ENCODE measurements at regions not wholly inside any gene's neighbourhood (a gene's known extent, or its start where the extent isn't known, plus 50 kb on each side); places are given as distances from the start of the nearest gene placed in this dataset.

- ChIA-PET CTCF (interaction anchor here (0.9 to 3.5 kb wide), 4 partner anchors 9 to 21 kb away, joined by 3 to 11 read pairs (median 4); no protein-coding TSS in a partner anchor), POLR2A (interaction anchor here (0.6 kb wide), 1 partner anchor 140 kb away, joined by 3 read pairs; no protein-coding TSS in a partner anchor)
- Histone ChIP-seq H3K36me3 (ENCODE audit: control insufficient read depth in 4 of 4, insufficient read depth in 4 of 4, low read length in 3 of 4) (no peaks in the 10 kb centered on the region), H3K4me3 (ENCODE audit: control insufficient read depth in 1 of 7, extremely low read depth in 1 of 7, insufficient read depth in 4 of 7, low read depth in 2 of 7, low read length in 6 of 7) (no peak overlapping the region), H3K4me1 (ENCODE audit: control extremely low read depth in 1 of 4, control insufficient read depth in 4 of 4, insufficient read depth in 4 of 4, low read length in 3 of 4) (peaks cover 40 to 61% (median 59%) of the 10 kb centered on the region in 4 experiments), H3K9me3 (ENCODE audit: control extremely low read depth in 1 of 5, control insufficient read depth in 4 of 5, insufficient read depth in 2 of 5, low read depth in 1 of 5, low read length in 4 of 5) (no peaks in the 10 kb centered on the region), H3K27me3 (replicated peaks in 2 of 5; ENCODE audit: control insufficient read depth in 4 of 5, insufficient read depth in 5 of 5, low read length in 4 of 5) (no peaks in the 10 kb centered on the region), H3K27ac (ENCODE audit: insufficient read depth in 1 of 2, low read depth in 1 of 2, low read length in 2 of 2, poor library complexity in 1 of 2, severe bottlenecking in 2 of 2) (peak overlapping the region; percentile 4 to 37)
- 62% methylated on average over 8 of the region's 8 CpGs for WGBS (ENCODE audit: insufficient coverage)
- peak; percentile 67 to 94 (median 92) for DNase-seq
Observed at GRCh38 chr6:14660806-14661579, 543.4 kb downstream of the CD83 start.

GRCh38 chr6:14661691-14662090 is 544.1 kb downstream of the CD83 start:
- peaks cover 37 to 54% (median 52%) of the 10 kb centered on the region in 4 experiments for H3K4me1 ChIP-seq (ENCODE audit: control extremely low read depth in 1 of 4, control insufficient read depth in 4 of 4, insufficient read depth in 4 of 4, low read length in 3 of 4)
- CTCF ChIA-PET: interaction anchor here (0.9 to 3.5 kb wide), 2 partner anchors 10 to 12 kb away, joined by 3 to 11 read pairs; no protein-coding TSS in a partner anchor
- no peak for DNase-seq
- POLR2A ChIA-PET: interaction anchor here (0.6 kb wide), 1 partner anchor 141 kb away, joined by 3 read pairs; no protein-coding TSS in a partner anchor
- H3K36me3 ChIP-seq (ENCODE audit: control insufficient read depth in 4 of 4, insufficient read depth in 4 of 4, low read length in 3 of 4): no peaks in the 10 kb centered on the region
- H3K9me3 ChIP-seq (ENCODE audit: control extremely low read depth in 1 of 5, control insufficient read depth in 4 of 5, insufficient read depth in 2 of 5, low read depth in 1 of 5, low read length in 4 of 5): no peaks in the 10 kb centered on the region
- H3K4me3 ChIP-seq (ENCODE audit: control insufficient read depth in 1 of 7, extremely low read depth in 1 of 7, insufficient read depth in 4 of 7, low read depth in 2 of 7, low read length in 6 of 7): no peak overlapping the region
- no peak overlapping the region for H3K27ac ChIP-seq (ENCODE audit: insufficient read depth in 1 of 2, low read depth in 1 of 2, low read length in 2 of 2, poor library complexity in 1 of 2, severe bottlenecking in 2 of 2)
- no peaks in the 10 kb centered on the region for H3K27me3 ChIP-seq (replicated peaks in 2 of 5; ENCODE audit: control insufficient read depth in 4 of 5, insufficient read depth in 5 of 5, low read length in 4 of 5)
- 100% methylated on average over 3 of the region's 3 CpGs for WGBS (ENCODE audit: insufficient coverage)

GRCh38 chr6:14664112-14664601 is 546.6 kb downstream of the CD83 start:
- ChIA-PET POLR2A (no interaction called here), CTCF (no interaction called here)
- Histone ChIP-seq H3K4me1 (ENCODE audit: control extremely low read depth in 1 of 4, control insufficient read depth in 4 of 4, insufficient read depth in 4 of 4, low read length in 3 of 4) (peaks cover 18 to 34% (median 30%) of the 10 kb centered on the region in 4 experiments), H3K9me3 (ENCODE audit: control extremely low read depth in 1 of 5, control insufficient read depth in 4 of 5, insufficient read depth in 2 of 5, low read depth in 1 of 5, low read length in 4 of 5) (no peaks in the 10 kb centered on the region), H3K27ac (ENCODE audit: insufficient read depth in 1 of 2, low read depth in 1 of 2, low read length in 2 of 2, poor library complexity in 1 of 2, severe bottlenecking in 2 of 2) (no peak overlapping the region), H3K27me3 (replicated peaks in 2 of 5; ENCODE audit: control insufficient read depth in 4 of 5, insufficient read depth in 5 of 5, low read length in 4 of 5) (no peaks in the 10 kb centered on the region), H3K4me3 (ENCODE audit: control insufficient read depth in 1 of 7, extremely low read depth in 1 of 7, insufficient read depth in 4 of 7, low read depth in 2 of 7, low read length in 6 of 7) (no peak overlapping the region), H3K36me3 (ENCODE audit: control insufficient read depth in 4 of 4, insufficient read depth in 4 of 4, low read length in 3 of 4) (no peaks in the 10 kb centered on the region)
- peak in 2 of 3 donors; percentile 69 to 76 for DNase-seq
- WGBS (ENCODE audit: insufficient coverage): 14% methylated on average over 2 of the region's 6 CpGs

- no peak overlapping the region for H3K27ac ChIP-seq (ENCODE audit: insufficient read depth in 1 of 2, low read depth in 1 of 2, low read length in 2 of 2, poor library complexity in 1 of 2, severe bottlenecking in 2 of 2)
- no peak for DNase-seq
- no peak overlapping the region for H3K4me3 ChIP-seq (ENCODE audit: control insufficient read depth in 1 of 7, extremely low read depth in 1 of 7, insufficient read depth in 4 of 7, low read depth in 2 of 7, low read length in 6 of 7)
- POLR2A ChIA-PET: no interaction called here
- no peaks in the 10 kb centered on the region for H3K9me3 ChIP-seq (ENCODE audit: control extremely low read depth in 1 of 5, control insufficient read depth in 4 of 5, insufficient read depth in 2 of 5, low read depth in 1 of 5, low read length in 4 of 5)
- no peaks in the 10 kb centered on the region for H3K27me3 ChIP-seq (replicated peaks in 2 of 5; ENCODE audit: control insufficient read depth in 4 of 5, insufficient read depth in 5 of 5, low read length in 4 of 5)
- CTCF ChIA-PET: no interaction called here
- 87% methylated on average over 5 of the region's 11 CpGs for WGBS (ENCODE audit: insufficient coverage)
- H3K4me1 ChIP-seq (ENCODE audit: control extremely low read depth in 1 of 4, control insufficient read depth in 4 of 4, insufficient read depth in 4 of 4, low read length in 3 of 4): peaks cover 14 to 31% (median 27%) of the 10 kb centered on the region in 4 experiments
- H3K36me3 ChIP-seq (ENCODE audit: control insufficient read depth in 4 of 4, insufficient read depth in 4 of 4, low read length in 3 of 4): no peaks in the 10 kb centered on the region
Observed at GRCh38 chr6:14664621-14665315, 547.2 kb downstream of the CD83 start.

GRCh38 chr6:14665827-14666724 is 548.5 kb downstream of the CD83 start:
- Histone ChIP-seq H3K4me3 (ENCODE audit: control insufficient read depth in 1 of 7, extremely low read depth in 1 of 7, insufficient read depth in 4 of 7, low read depth in 2 of 7, low read length in 6 of 7) (no peak overlapping the region), H3K9me3 (ENCODE audit: control extremely low read depth in 1 of 5, control insufficient read depth in 4 of 5, insufficient read depth in 2 of 5, low read depth in 1 of 5, low read length in 4 of 5) (no peaks in the 10 kb centered on the region), H3K4me1 (ENCODE audit: control extremely low read depth in 1 of 4, control insufficient read depth in 4 of 4, insufficient read depth in 4 of 4, low read length in 3 of 4) (peaks cover 8 to 19% (median 18%) of the 10 kb centered on the region in 4 experiments), H3K27ac (ENCODE audit: insufficient read depth in 1 of 2, low read depth in 1 of 2, low read length in 2 of 2, poor library complexity in 1 of 2, severe bottlenecking in 2 of 2) (no peak overlapping the region), H3K27me3 (replicated peaks in 2 of 5; ENCODE audit: control insufficient read depth in 4 of 5, insufficient read depth in 5 of 5, low read length in 4 of 5) (no peaks in the 10 kb centered on the region), H3K36me3 (ENCODE audit: control insufficient read depth in 4 of 4, insufficient read depth in 4 of 4, low read length in 3 of 4) (no peaks in the 10 kb centered on the region)
- CTCF ChIA-PET: no interaction called here
- peak; percentile 15 to 59 (median 54) for DNase-seq
- POLR2A ChIA-PET: no interaction called here
- 96% methylated on average over 9 of the region's 11 CpGs for WGBS (ENCODE audit: insufficient coverage)

GRCh38 chr6:14670806-14671205 is 553.2 kb downstream of the CD83 start:
- peaks cover 0 to 4% (median 0%) of the 10 kb centered on the region in 5 experiments for H3K27me3 ChIP-seq (replicated peaks in 2 of 5; ENCODE audit: control insufficient read depth in 4 of 5, insufficient read depth in 5 of 5, low read length in 4 of 5)
- 100% methylated on average over 7 of the region's 7 CpGs for WGBS (ENCODE audit: insufficient coverage)
- ChIA-PET CTCF (interaction anchor here (1.8 kb wide), 1 partner anchor 9 kb away, joined by 11 read pairs; no protein-coding TSS in a partner anchor), POLR2A (no interaction called here)
- no peaks in the 10 kb centered on the region for H3K36me3 ChIP-seq (ENCODE audit: control insufficient read depth in 4 of 4, insufficient read depth in 4 of 4, low read length in 3 of 4)
- H3K4me3 ChIP-seq (ENCODE audit: control insufficient read depth in 1 of 7, extremely low read depth in 1 of 7, insufficient read depth in 4 of 7, low read depth in 2 of 7, low read length in 6 of 7): no peak overlapping the region
- peaks cover 0 to 4% (median 0%) of the 10 kb centered on the region in 4 experiments for H3K4me1 ChIP-seq (ENCODE audit: control extremely low read depth in 1 of 4, control insufficient read depth in 4 of 4, insufficient read depth in 4 of 4, low read length in 3 of 4)
- no peaks in the 10 kb centered on the region for H3K9me3 ChIP-seq (ENCODE audit: control extremely low read depth in 1 of 5, control insufficient read depth in 4 of 5, insufficient read depth in 2 of 5, low read depth in 1 of 5, low read length in 4 of 5)
- no peak for DNase-seq
- no peak overlapping the region for H3K27ac ChIP-seq (ENCODE audit: insufficient read depth in 1 of 2, low read depth in 1 of 2, low read length in 2 of 2, poor library complexity in 1 of 2, severe bottlenecking in 2 of 2)

Measured in common myeloid progenitor, CD34-positive (primary cell).